HEK293 (cell line): ENCODE measurements at regions not wholly inside any gene's neighbourhood (a gene's known extent, or its start where the extent isn't known, plus 50 kb on each side); places are given as distances from the start of the nearest gene placed in this dataset.

Source experiments
- KLF9 ChIP-seq: fragments of 450-650 bp; formaldehyde crosslinking; IDR thresholded peaks from 2 replicates; pipeline ENCODE4 v1.5.1; 2016; ENCODE audit warnings: missing biosample characterization, missing genetic modification characterization, low read depth
- MYNN ChIP-seq: fragments of 450-650 bp; formaldehyde crosslinking; IDR thresholded peaks from 2 replicates; pipeline ENCODE4 v1.5.1; 2016; ENCODE audit warnings: missing biosample characterization, missing genetic modification characterization, borderline replicate concordance
- SETDB1 ChIP-seq: IDR thresholded peaks from one replicate; pipeline ENCODE4 v1.6.1; 2017; ENCODE audit warnings: mild to moderate bottlenecking, low read length, moderate library complexity, mixed read lengths; ENCODE audit not compliant: insufficient read length
- YY1 ChIP-seq: fragments of 450-650 bp; formaldehyde crosslinking; IDR thresholded peaks from 2 replicates; pipeline ENCODE4 v1.5.1; 2018; ENCODE audit warnings: missing biosample characterization, missing genetic modification characterization
- ZBTB7A ChIP-seq: fragments of 450-650 bp; formaldehyde crosslinking; IDR thresholded peaks from 2 replicates; pipeline ENCODE4 v1.5.1; 2016; ENCODE audit warnings: low read depth, missing biosample characterization, missing genetic modification characterization
- ZFP37 ChIP-seq: fragments of 450-650 bp; formaldehyde crosslinking; IDR thresholded peaks from 2 replicates; pipeline ENCODE4 v1.5.1; 2016; ENCODE audit warnings: missing biosample characterization, missing genetic modification characterization
- ZNF146 ChIP-seq: fragments of 450-650 bp; formaldehyde crosslinking; IDR thresholded peaks from 2 replicates; pipeline ENCODE4 v1.5.1; 2016; ENCODE audit warnings: missing biosample characterization, missing genetic modification characterization
- ZNF223 ChIP-seq: fragments of 450-650 bp; formaldehyde crosslinking; IDR thresholded peaks from 2 replicates; pipeline ENCODE4 v1.5.1; 2016; ENCODE audit warnings: missing biosample characterization, missing genetic modification characterization
- ZNF366 ChIP-seq: fragments of 450-650 bp; formaldehyde crosslinking; conservative IDR thresholded peaks from 2 replicates; pipeline ENCODE4 v1.5.1; 2016; ENCODE audit warnings: missing biosample characterization, missing genetic modification characterization
- ZNF514 ChIP-seq: fragments of 450-650 bp; formaldehyde crosslinking; IDR thresholded peaks from 2 replicates; pipeline ENCODE4 v1.5.1; 2016; ENCODE audit warnings: missing biosample characterization, missing genetic modification characterization
- ZNF707 ChIP-seq: fragments of 450-650 bp; formaldehyde crosslinking; IDR thresholded peaks from 2 replicates; pipeline ENCODE4 v1.5.1; 2016; ENCODE audit warnings: missing biosample characterization, missing genetic modification characterization
- ZNF785 ChIP-seq: fragments of 450-650 bp; formaldehyde crosslinking; IDR thresholded peaks from 2 replicates; pipeline ENCODE4 v1.5.1; 2016; ENCODE audit warnings: missing biosample characterization, missing genetic modification characterization
- TF ChIP-seq, protein P1 (sequence below): fragments of 450-650 bp; formaldehyde crosslinking; IDR thresholded peaks from 2 replicates; pipeline ENCODE4 v1.5.1; 2016; ENCODE audit warnings: missing biosample characterization, missing genetic modification characterization
- TF ChIP-seq, protein P2 (sequence below): fragments of 450-650 bp; formaldehyde crosslinking; IDR thresholded peaks from 2 replicates; pipeline ENCODE4 v1.5.1; 2016; ENCODE audit warnings: missing biosample characterization, missing genetic modification characterization

DNA sequence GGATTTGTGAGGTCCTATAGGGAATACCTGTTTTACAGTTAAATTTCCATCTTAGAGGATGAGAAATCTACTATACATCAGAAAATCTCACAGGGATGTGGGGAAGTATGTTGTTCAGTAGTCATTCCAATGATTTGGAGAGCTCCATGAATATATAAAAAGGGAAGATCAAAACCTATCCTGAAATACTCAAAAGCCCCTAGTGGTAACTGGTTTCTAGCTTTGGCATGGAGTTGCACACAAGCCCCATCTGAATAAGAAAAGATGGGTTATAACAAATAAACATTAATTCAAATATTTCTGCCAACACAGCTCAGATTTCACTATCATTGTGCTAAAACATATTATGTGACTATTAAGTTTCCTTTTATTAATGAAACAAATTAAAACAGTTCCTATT, 101.6 kb downstream of the FBXO8 start:
- no peak for TF ChIP-seq SETDB1
- no peak for TF ChIP-seq ZFP37
- no peak for TF ChIP-seq ZNF223 (tag by site-specific recombination)
- TF ChIP-seq ZNF146 (tag by site-specific recombination) = no peak
- no peak for TF ChIP-seq ZNF785 (tag by site-specific recombination)
- TF ChIP-seq, protein P1, sequence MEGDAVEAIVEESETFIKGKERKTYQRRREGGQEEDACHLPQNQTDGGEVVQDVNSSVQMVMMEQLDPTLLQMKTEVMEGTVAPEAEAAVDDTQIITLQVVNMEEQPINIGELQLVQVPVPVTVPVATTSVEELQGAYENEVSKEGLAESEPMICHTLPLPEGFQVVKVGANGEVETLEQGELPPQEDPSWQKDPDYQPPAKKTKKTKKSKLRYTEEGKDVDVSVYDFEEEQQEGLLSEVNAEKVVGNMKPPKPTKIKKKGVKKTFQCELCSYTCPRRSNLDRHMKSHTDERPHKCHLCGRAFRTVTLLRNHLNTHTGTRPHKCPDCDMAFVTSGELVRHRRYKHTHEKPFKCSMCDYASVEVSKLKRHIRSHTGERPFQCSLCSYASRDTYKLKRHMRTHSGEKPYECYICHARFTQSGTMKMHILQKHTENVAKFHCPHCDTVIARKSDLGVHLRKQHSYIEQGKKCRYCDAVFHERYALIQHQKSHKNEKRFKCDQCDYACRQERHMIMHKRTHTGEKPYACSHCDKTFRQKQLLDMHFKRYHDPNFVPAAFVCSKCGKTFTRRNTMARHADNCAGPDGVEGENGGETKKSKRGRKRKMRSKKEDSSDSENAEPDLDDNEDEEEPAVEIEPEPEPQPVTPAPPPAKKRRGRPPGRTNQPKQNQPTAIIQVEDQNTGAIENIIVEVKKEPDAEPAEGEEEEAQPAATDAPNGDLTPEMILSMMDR (tag by site-specific recombination) = no peak
- no peak for TF ChIP-seq MYNN (tag by site-specific recombination)
- TF ChIP-seq YY1 (tag by site-specific recombination) = no peak
- TF ChIP-seq ZNF707 = no peak
- TF ChIP-seq, protein P2, sequence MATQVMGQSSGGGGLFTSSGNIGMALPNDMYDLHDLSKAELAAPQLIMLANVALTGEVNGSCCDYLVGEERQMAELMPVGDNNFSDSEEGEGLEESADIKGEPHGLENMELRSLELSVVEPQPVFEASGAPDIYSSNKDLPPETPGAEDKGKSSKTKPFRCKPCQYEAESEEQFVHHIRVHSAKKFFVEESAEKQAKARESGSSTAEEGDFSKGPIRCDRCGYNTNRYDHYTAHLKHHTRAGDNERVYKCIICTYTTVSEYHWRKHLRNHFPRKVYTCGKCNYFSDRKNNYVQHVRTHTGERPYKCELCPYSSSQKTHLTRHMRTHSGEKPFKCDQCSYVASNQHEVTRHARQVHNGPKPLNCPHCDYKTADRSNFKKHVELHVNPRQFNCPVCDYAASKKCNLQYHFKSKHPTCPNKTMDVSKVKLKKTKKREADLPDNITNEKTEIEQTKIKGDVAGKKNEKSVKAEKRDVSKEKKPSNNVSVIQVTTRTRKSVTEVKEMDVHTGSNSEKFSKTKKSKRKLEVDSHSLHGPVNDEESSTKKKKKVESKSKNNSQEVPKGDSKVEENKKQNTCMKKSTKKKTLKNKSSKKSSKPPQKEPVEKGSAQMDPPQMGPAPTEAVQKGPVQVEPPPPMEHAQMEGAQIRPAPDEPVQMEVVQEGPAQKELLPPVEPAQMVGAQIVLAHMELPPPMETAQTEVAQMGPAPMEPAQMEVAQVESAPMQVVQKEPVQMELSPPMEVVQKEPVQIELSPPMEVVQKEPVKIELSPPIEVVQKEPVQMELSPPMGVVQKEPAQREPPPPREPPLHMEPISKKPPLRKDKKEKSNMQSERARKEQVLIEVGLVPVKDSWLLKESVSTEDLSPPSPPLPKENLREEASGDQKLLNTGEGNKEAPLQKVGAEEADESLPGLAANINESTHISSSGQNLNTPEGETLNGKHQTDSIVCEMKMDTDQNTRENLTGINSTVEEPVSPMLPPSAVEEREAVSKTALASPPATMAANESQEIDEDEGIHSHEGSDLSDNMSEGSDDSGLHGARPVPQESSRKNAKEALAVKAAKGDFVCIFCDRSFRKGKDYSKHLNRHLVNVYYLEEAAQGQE (tag by site-specific recombination) = no peak
- no peak for TF ChIP-seq ZNF514 (tag by site-specific recombination)
- TF ChIP-seq ZBTB7A (tag by site-specific recombination) = no peak
- TF ChIP-seq KLF9 (tag by site-specific recombination) = no peak
- no peak for TF ChIP-seq ZNF366
